Central memory CD8-positive, alpha-beta T cell (primary cell): ENCODE measurements at regions not wholly inside any gene's neighbourhood (a gene's known extent, or its start where the extent isn't known, plus 50 kb on each side); places are given as distances from the start of the nearest gene placed in this dataset.

Source experiments
- ATAC-seq: fragments of 150-1000 bp; cut with Tn5 transposase; replicated peaks from 2 replicates; pipeline ENCODE4 v1.10.0; 2022; ENCODE audit warnings: mild to moderate bottlenecking, moderate FRiP score, moderate number of reproducible peaks; ENCODE audit not compliant: poor library complexity, severe bottlenecking; ENCODE audit errors: extremely low read depth
- DNase-seq, 2 donors: peaks; one replicate each; pipeline ENCODE4 v3.0.0; 2021; ENCODE audit warnings: low spot score in 2 of 2
- H3K27ac Mint-ChIP-seq: one replicate; pipeline ENCODE4 v1.8.0; 2022; ENCODE audit warnings: low read depth, mild to moderate bottlenecking, moderate library complexity, mixed read lengths
- H3K27me3 Mint-ChIP-seq: one replicate; pipeline ENCODE4 v1.8.0; 2022; ENCODE audit warnings: mixed read lengths
- H3K36me3 Mint-ChIP-seq: one replicate; pipeline ENCODE4 v1.8.0; 2022; ENCODE audit warnings: mild to moderate bottlenecking, moderate library complexity, mixed read lengths; ENCODE audit not compliant: insufficient read depth
- H3K4me1 Mint-ChIP-seq: one replicate; pipeline ENCODE4 v1.8.0; 2022; ENCODE audit warnings: mixed read lengths
- H3K4me3 Mint-ChIP-seq: one replicate; pipeline ENCODE4 v1.8.0; 2022; ENCODE audit warnings: mild to moderate bottlenecking, moderate library complexity, mixed read lengths
- H3K9me3 Mint-ChIP-seq: one replicate; pipeline ENCODE4 v1.8.0; 2022; ENCODE audit warnings: mixed read lengths

DNA sequence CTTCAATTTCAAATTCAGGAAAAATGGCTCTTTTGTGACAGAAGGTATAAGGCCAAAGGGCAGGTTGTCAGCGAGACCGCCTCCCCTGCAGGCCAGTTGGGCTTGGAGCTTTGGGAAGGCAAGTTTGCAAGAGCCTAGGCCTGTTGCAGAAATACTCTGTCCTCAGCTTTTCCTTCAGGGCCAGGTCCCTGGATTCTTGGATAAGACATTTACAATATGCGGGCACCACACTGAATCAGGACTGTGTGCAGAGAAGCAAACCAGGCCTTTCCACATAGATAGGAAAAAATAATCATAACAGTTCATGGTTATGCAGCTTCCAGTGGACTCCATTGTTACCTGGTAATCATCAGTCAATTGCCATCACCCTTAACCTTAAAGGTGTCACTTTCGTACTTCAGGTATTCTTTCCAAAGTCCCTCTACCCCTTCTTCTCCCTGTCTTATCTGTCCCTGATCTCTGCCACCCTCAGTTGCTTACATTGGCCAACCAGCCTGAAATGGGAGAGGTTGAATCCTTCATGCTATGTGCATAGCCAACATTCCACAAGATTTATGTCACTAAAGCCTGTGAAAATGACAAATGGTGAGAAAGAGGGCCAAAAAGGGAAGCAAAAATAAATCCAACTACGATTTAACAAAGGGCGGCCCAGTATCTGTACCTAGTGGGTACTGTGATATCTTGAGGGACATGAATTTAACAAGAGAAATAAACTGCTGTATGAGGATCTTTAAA lies 304.5 kb upstream of the NFE2L3 start:
- H3K4me3 Mint-ChIP-seq = no peak overlapping the region

DNA sequence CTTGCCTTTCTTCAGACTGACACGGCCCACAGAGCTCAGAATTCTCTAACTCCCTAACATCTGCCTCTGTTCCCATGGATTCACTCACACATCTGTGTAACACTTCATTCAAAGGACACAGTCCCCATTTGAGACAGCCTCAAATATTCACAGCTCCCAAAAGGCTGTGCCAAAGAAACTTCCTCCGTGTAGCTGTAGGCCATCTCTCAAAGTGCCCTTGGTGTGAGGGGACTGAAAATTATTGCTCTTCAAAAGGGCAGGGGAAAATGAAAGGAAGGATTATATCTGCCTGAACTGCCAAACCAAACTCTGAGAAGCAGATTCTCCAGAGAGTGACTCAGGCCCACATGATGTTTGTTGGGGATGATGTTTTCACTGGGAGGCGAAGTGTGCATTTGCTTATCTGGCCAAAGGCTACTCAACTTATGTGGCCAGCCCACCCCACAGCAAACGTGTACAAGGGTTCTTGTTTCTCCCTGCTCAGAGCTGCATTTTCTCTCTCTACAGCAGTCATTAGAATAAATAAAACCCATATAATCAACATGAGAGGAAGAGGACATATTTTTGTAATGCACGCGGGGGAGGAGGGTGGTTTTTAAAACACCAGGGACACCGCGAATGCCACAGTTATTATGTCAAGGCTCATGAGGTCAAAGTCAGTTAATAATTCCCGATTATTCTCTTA lies 302.4 kb upstream of the NFE2L3 start:
- H3K27ac Mint-ChIP-seq = no peak overlapping the region
- peaks cover 6% of the 10 kb centered on the region for H3K36me3 Mint-ChIP-seq
- no peak for DNase-seq
- H3K4me1 Mint-ChIP-seq = peaks cover 6% of the 10 kb centered on the region
- H3K4me3 Mint-ChIP-seq = no peak overlapping the region
- no peaks in the 10 kb centered on the region for H3K9me3 Mint-ChIP-seq
- ATAC-seq = no peak
- peaks cover 88% of the 10 kb centered on the region for H3K27me3 Mint-ChIP-seq

More for the DNA sequence above, 304.5 kb upstream of the NFE2L3 start:
- H3K4me1 Mint-ChIP-seq = peaks cover 6% of the 10 kb centered on the region
- peaks cover 81% of the 10 kb centered on the region for H3K27me3 Mint-ChIP-seq
- no peaks in the 10 kb centered on the region for H3K9me3 Mint-ChIP-seq
- ATAC-seq (no peak), DNase-seq (no peak)
- H3K27ac Mint-ChIP-seq = no peak overlapping the region
- H3K36me3 Mint-ChIP-seq = peaks cover 2% of the 10 kb centered on the region

DNA sequence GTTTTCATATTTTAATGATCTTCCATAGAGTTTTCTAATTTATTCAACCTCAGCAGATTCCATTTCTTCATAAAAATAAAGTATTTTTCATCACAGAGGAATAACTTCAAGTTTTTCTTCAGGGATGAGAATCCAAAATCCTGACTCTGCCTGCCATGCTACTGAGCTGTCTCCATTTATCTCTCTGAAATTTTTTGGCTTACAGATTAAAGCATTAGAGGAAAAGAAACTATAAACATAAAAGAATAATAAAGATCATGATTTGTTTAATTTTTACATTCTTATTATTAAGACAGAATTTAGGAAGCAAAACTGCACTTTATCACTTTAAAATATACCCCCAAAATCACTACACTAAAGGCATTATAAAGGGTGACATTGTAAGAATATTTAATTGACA lies 301.8 kb upstream of the NFE2L3 start:
- no peak for DNase-seq
- no peak for ATAC-seq
- Mint-ChIP-seq H3K36me3 (peaks cover 11% of the 10 kb centered on the region), H3K27me3 (peaks cover 87% of the 10 kb centered on the region), H3K27ac (no peak overlapping the region), H3K4me3 (no peak overlapping the region), H3K4me1 (peaks cover 6% of the 10 kb centered on the region), H3K9me3 (no peaks in the 10 kb centered on the region)

DNA sequence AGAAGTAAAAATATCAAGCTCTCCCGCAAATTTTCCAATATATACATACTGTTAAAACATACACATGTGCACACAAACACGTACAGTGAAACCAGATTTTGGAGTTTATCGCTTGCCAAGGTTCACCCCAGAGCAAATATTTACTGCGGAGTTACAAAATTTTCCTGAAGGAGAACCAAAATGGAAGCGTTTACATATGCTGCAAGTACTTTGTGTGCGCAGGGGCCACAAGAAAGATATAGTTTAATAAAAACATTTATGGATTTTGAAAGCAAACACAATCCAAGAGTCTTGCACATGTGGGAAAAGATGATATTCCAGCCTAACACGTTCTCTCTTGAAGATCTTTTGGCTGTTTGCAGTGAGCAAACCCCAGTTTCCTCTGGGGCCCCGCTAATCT lies 301.3 kb upstream of the NFE2L3 start:
- peaks cover 82% of the 10 kb centered on the region for H3K27me3 Mint-ChIP-seq
- ATAC-seq (no peak), DNase-seq (no peak)
- H3K27ac Mint-ChIP-seq = no peak overlapping the region
- H3K4me3 Mint-ChIP-seq = no peak overlapping the region
- no peaks in the 10 kb centered on the region for H3K9me3 Mint-ChIP-seq
- H3K4me1 Mint-ChIP-seq = peaks cover 6% of the 10 kb centered on the region
- H3K36me3 Mint-ChIP-seq = peaks cover 12% of the 10 kb centered on the region

DNA sequence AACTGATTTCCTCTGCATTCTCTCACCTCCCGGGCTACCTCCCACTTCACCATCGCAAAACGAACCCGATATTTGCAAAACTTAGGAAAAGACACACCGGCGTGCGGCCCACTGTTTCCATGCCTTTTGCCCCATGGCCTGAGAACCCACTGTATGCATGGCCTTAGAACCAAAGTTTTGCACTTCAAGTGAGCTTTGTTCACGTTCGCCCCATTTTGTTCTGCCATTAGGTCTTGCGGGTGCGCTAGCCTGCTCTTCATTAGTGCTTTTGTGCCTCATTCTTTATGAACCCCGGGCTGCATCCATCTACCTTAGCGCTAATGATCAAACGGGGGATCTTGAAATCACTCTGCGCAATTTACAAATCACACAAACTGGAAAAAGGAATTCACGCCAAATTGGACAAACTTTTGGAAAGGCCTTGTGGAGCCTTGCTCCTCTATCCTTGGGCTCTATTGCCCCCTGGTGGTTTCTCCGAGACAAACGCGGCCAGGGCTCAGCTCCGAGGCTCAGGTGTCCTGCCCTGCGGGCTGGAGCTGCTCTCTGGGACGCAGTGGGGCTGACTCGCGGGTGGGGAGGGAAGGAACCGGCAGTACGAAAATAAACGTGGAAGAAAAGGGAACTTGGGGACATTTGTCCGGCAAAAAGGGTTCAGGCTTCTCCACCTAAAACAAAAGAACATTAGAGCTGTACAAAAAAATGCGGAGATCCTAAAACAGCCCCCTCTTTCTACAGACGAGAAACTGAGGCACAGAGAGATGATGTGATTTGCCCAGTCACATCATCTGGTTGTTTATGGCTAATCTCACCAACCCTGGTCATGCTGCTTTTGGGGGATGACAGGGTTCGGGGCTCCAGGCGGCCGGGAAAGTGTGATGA lies 300.4 kb upstream of the NFE2L3 start:
- no peaks in the 10 kb centered on the region for H3K9me3 Mint-ChIP-seq
- DNase-seq (no peak), ATAC-seq (no peak)
- H3K4me3 Mint-ChIP-seq = peak overlapping the region; percentile 50
- peaks cover 74% of the 10 kb centered on the region for H3K27me3 Mint-ChIP-seq
- H3K36me3 Mint-ChIP-seq = peaks cover 13% of the 10 kb centered on the region
- peak overlapping the region; percentile 44 for H3K27ac Mint-ChIP-seq
- peaks cover 6% of the 10 kb centered on the region for H3K4me1 Mint-ChIP-seq

DNA sequence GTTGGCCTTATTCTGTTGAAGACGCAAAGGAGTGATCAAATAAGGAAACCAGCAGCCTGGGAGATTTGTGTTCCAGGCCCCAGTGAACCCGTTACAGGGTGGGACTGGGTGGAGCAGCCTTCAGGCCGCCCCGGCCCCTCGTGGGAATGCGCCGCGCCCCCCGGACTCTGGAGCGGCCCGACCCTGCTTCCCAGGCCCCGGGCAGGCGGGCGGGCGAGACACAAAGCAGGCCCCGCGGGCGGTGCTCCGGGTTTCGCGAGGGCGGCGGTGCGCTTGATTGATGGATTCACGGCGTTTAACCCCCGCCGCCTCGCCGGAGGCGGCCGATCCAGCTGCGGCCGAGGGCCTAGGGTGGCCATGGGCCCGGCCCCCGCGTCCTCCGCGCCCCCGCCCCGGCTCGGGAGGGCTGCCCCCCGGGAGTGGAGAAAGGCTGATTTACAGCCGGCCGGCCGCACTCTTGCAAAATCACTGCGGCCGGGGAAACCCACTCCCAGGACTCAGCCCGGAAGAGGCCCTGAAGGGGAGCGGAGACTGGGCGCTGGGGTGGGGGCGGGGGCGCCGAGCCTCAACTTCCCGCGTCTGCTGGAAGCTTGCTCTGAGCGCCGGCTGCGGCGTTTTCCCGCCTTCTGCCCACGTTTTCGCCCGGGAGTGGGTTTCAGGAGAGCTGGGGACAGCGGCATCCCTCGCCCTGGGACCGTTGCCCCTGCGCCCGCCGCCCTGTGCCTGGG lies 299.6 kb upstream of the NFE2L3 start:
- H3K27me3 Mint-ChIP-seq = peaks cover 66% of the 10 kb centered on the region
- peak overlapping the region; percentile 50 for H3K4me3 Mint-ChIP-seq
- DNase-seq (no peak), ATAC-seq (no peak)
- H3K27ac Mint-ChIP-seq = no peak overlapping the region
- peaks cover 6% of the 10 kb centered on the region for H3K4me1 Mint-ChIP-seq
- no peaks in the 10 kb centered on the region for H3K9me3 Mint-ChIP-seq
- peaks cover 13% of the 10 kb centered on the region for H3K36me3 Mint-ChIP-seq

DNA sequence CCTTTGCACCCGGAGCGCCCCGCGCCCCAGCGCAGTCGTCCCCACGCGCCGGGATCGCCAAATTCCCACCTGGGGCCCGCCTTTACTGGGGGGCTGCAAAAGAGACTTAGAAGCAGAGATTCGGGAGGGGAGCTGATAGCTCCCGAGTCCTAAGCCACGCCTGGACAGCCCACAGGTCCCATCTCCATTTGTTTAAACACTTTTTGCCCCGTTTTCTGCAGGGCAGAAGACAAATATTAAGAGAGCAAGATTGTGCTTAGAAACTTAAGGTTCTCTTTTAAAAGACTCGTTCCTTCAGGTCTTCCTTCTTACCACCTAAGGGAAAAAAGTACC lies 299.1 kb upstream of the NFE2L3 start:
- Mint-ChIP-seq H3K9me3 (no peaks in the 10 kb centered on the region), H3K4me3 (no peak overlapping the region), H3K36me3 (peaks cover 13% of the 10 kb centered on the region), H3K27ac (no peak overlapping the region), H3K27me3 (peaks cover 60% of the 10 kb centered on the region), H3K4me1 (peaks cover 6% of the 10 kb centered on the region)
- no peak for ATAC-seq
- DNase-seq = no peak

DNA sequence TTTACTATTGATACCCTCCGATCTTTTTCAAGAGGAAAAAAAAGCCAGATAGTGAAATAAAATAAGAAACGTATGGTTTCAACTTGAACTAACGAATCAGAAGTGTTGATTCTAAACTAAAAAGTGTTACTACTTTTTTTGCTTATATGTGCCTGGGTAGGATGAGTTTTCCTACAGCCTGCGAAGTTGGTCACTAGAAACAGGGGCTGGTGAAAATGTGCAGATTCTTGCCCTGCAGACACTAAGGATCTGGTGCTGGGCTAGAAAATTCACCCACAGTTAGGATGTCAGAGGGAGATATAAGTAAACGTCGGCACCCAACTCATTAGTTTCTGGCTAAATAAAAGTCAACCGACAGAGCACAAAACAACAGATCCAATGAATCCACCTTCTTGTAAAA lies 298.7 kb upstream of the NFE2L3 start:
- no peak for DNase-seq
- peaks cover 13% of the 10 kb centered on the region for H3K36me3 Mint-ChIP-seq
- no peak overlapping the region for H3K27ac Mint-ChIP-seq
- peaks cover 6% of the 10 kb centered on the region for H3K4me1 Mint-ChIP-seq
- peaks cover 56% of the 10 kb centered on the region for H3K27me3 Mint-ChIP-seq
- ATAC-seq = no peak
- H3K9me3 Mint-ChIP-seq = no peaks in the 10 kb centered on the region
- no peak overlapping the region for H3K4me3 Mint-ChIP-seq

DNA sequence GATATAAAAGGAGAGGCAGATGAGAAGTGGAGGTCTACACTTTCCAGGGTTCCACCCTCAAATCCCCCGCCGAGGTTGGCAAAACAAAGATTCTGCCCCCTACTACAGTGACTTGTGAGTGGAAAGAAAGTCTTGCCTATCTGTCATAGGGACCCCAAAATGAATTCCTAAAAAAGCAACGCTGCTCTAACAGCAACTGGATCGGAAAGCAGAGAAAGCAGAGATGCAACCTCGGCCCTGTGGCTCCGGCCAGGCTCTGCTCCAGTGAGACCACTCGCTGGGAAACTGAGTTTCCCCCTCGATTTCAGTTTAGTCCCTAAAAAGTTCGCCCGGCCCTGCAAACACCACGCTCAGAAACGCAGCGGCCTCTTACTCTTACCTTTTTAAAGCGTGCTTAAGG lies 297.9 kb upstream of the NFE2L3 start:
- H3K4me3 Mint-ChIP-seq = no peak overlapping the region
- no peak overlapping the region for H3K27ac Mint-ChIP-seq
- no peak for ATAC-seq
- H3K4me1 Mint-ChIP-seq = peaks cover 6% of the 10 kb centered on the region
- peaks cover 13% of the 10 kb centered on the region for H3K36me3 Mint-ChIP-seq
- no peaks in the 10 kb centered on the region for H3K9me3 Mint-ChIP-seq
- no peak for DNase-seq
- H3K27me3 Mint-ChIP-seq = peaks cover 49% of the 10 kb centered on the region

DNA sequence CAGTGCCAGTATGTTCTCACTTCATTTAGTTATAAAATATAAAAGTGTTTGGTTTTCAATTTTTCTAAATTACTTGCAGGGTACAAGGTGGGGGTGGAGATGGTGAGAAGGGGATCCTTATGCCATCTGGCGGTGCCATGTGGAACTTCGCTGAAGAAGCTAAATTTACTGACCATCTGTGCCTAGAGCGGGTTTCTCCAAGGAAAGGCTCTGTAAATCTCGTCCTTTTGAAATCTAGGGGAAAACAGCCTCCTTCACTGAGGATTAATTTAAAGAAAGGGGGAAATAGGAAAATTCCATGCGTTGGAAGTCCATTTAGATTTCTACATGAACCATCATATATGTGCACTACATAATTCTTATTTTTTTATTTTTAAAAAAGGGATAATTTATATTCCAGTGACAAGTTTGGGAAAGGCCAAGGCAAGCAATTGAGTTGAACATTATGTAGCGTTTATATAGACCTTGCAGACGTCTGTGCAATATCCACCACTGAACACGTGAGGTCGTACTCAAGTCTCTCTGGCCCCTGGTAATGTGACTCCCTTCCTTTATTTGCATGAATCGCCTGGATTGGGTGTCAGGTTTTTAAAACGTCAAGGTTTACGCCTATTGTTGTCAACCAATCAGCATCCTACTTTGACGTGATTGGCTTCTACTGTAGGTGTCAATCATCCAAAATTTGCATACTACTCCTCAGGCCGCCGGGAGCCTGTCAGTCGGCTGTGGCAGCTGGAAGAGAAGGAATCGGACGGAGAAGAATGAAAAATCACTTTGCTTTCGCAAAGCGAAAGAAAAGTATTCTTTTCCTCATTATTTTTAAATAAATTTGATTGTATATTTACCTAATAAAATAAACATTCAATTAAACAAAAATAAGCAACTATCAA lies 297.1 kb upstream of the NFE2L3 start:
- H3K9me3 Mint-ChIP-seq = peaks cover under 1% of the 10 kb centered on the region
- DNase-seq (no peak), ATAC-seq (no peak)
- H3K36me3 Mint-ChIP-seq = peaks cover 20% of the 10 kb centered on the region
- H3K27ac Mint-ChIP-seq = no peak overlapping the region
- no peak overlapping the region for H3K4me3 Mint-ChIP-seq
- peaks cover 41% of the 10 kb centered on the region for H3K27me3 Mint-ChIP-seq
- H3K4me1 Mint-ChIP-seq = peaks cover 6% of the 10 kb centered on the region

DNA sequence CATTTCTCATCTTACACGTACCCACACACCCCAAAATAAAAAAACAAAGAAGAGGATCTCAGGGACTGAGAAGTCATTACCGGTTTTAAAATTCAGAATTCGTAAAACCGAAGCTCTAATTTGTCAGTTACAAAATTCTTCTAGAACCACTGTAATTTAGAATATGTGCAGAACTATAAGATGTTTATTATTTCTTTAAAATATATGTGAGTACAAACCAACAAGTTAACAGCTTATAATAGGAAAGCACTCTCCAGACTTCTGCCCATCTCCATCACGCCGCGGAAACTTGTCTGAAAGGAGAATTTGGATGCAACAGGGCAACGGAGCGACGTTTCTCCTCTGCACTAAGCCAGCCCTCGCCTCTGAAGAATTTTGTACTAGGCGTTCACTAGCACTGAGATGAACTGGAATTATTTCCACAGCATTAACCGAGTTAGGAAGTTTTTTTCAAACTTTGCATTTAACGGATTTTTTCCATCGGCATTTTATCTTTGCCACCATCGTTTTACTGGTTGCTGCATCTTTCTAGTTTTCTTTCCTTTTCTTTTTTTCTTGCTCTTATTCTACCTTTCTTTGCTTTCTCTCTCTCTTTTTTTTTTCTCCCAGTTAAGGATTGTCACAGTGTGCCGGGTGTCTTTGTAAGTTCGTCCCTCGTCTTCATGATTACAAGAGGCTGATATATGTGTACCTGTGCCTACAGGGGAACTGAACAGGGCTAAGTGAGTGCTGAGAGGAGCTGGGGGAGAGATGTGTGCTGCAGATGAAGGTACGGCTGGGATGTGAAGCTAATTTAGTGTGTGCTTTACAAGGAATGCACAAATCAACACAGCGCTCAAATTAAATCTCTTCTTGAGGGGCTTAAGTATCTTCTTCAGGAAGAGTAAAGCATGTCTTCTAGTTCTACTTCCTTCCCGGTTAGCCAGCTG lies 295.9 kb upstream of the NFE2L3 start:
- Mint-ChIP-seq H3K9me3 (peaks cover 5% of the 10 kb centered on the region), H3K4me3 (no peak overlapping the region), H3K27ac (no peak overlapping the region), H3K27me3 (peaks cover 28% of the 10 kb centered on the region), H3K36me3 (peaks cover 24% of the 10 kb centered on the region), H3K4me1 (peaks cover 6% of the 10 kb centered on the region)
- DNase-seq (no peak), ATAC-seq (no peak)
